ENCODE measurements at regions not wholly inside any gene's neighbourhood (a gene's known extent, or its start where the extent isn't known, plus 50 kb on each side); places are given as distances from the start of the nearest gene placed in this dataset.

DNA sequence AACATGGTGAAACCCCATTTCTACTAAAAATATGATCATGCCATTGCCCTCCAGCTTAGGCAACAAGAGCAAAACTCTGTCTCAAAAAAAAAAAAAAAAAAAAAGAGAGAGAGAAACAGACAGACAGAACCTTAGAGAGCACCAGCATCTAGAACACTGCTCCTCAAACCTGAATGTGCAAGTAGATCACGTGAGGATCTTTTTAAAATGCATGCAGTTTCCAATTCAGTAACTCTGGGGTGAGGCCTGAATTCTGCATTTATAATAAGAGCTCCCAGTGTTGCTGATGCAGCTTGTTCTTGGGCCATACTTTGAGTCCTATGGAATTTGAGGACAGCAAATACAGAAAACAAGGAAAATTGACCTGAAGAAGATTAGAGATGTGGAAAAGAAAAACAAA, 218.3 kb downstream of the ALDH8A1 start:
- TF ChIP-seq CTCF (conservative IDR thresholded peaks at IDR 0.05 in 1 of 2, IDR thresholded peaks at IDR 0.05 in 1 of 2; ENCODE audit: low read depth in 1 of 2, low read length in 2 of 2) (no peak), EZH2 (IDR thresholded peaks at IDR 0.05; ENCODE audit: low read length, missing control alignments) (no peak)
